Mesendoderm (in vitro differentiated cells): ENCODE measurements at regions not wholly inside any gene's neighbourhood (a gene's known extent, or its start where the extent isn't known, plus 50 kb on each side); places are given as distances from the start of the nearest gene placed in this dataset.

Experiments used
- DNase-seq: peaks from one replicate; pipeline ENCODE4 v3.0.0; 2013
- H2AK5ac ChIP-seq: 2 replicates; pipeline ENCODE4 v1.6.1; 2013; ENCODE audit warnings: low read length, inconsistent platforms
- H2BK120ac ChIP-seq: 2 replicates; pipeline ENCODE4 v1.6.1; 2013; ENCODE audit warnings: low read depth, mild to moderate bottlenecking, low read length, moderate library complexity, mixed read lengths
- H2BK15ac ChIP-seq: replicated peaks from 2 replicates; pipeline ENCODE4 v1.6.1; 2013; ENCODE audit warnings: low read depth, mild to moderate bottlenecking, moderate library complexity
- H2BK5ac ChIP-seq: 2 replicates; pipeline ENCODE4 v1.6.1; 2013; ENCODE audit warnings: low read length, inconsistent platforms
- H3K18ac ChIP-seq: 2 replicates; pipeline ENCODE4 v1.6.1; 2013; ENCODE audit warnings: mild to moderate bottlenecking, low read length, mixed read lengths
- H3K23ac ChIP-seq: one replicate; pipeline ENCODE4 v1.6.1; 2013; ENCODE audit warnings: low read length
- H3K27ac ChIP-seq: 2 replicates; pipeline ENCODE4 v1.5.1; 2013; ENCODE audit warnings: low read depth, mild to moderate bottlenecking, inconsistent platforms, low read length, moderate library complexity
- H3K27me3 ChIP-seq: 2 replicates; pipeline ENCODE4 v1.6.1; 2013; ENCODE audit warnings: low read length, control low read depth, mild to moderate bottlenecking, inconsistent platforms; ENCODE audit not compliant: insufficient read depth, poor library complexity
- H3K36me3 ChIP-seq: 2 replicates; pipeline ENCODE4 v1.6.1; 2013; ENCODE audit warnings: low read length, inconsistent platforms; ENCODE audit not compliant: control insufficient read depth, insufficient read depth
- H3K4ac ChIP-seq: one replicate; pipeline ENCODE4 v1.6.1; 2013; ENCODE audit warnings: low read depth, mild to moderate bottlenecking, low read length, moderate library complexity
- H3K4me1 ChIP-seq: 2 replicates; pipeline ENCODE4 v1.6.1; 2013; ENCODE audit warnings: low read depth, low read length, inconsistent platforms; ENCODE audit not compliant: control insufficient read depth
- H3K4me2 ChIP-seq: 2 replicates; pipeline ENCODE4 v1.6.1; 2013; ENCODE audit warnings: low read length
- H3K4me3 ChIP-seq: 2 replicates; pipeline ENCODE4 v1.5.1; 2013; ENCODE audit warnings: mild to moderate bottlenecking, low read length
- H3K56ac ChIP-seq: one replicate; pipeline ENCODE4 v1.6.1; 2013; ENCODE audit warnings: low read length
- H3K79me1 ChIP-seq: 2 replicates; pipeline ENCODE4 v1.6.1; 2013; ENCODE audit warnings: low read length, inconsistent platforms
- H3K79me2 ChIP-seq: 2 replicates; pipeline ENCODE4 v1.6.1; 2013; ENCODE audit warnings: mild to moderate bottlenecking, low read length; ENCODE audit not compliant: control insufficient read depth, insufficient read depth
- H3K9ac ChIP-seq: 2 replicates; pipeline ENCODE4 v1.6.1; 2013; ENCODE audit warnings: low read length, inconsistent platforms
- H4K5ac ChIP-seq: one replicate; pipeline ENCODE4 v1.6.1; 2013; ENCODE audit warnings: low read length
- H4K8ac ChIP-seq: one replicate; pipeline ENCODE4 v1.6.1; 2013; ENCODE audit warnings: low read depth, mild to moderate bottlenecking, control low read depth, low read length, moderate library complexity
- WGBS: extraction: QIAGEN DNeasy Blood & Tissue Kit; methylation state at CpG from one replicate; pipeline ENCODE4 v1.1.7; 2013; ENCODE audit warnings: low lambda C conversion rate, missing lambda C conversion rate; ENCODE audit not compliant: insufficient coverage; ENCODE audit errors: extremely low coverage; 5-methylcytosine and 5-hydroxymethylcytosine counted together

- WGBS, result no CpG with 5 or more reads among the region's 11 CpGs
- H2BK15ac ChIP-seq, result no peak overlapping the region
These were observed 111.9 kb downstream of the NGF start for GRCh38 chr1:115225993-115226685.

DNA sequence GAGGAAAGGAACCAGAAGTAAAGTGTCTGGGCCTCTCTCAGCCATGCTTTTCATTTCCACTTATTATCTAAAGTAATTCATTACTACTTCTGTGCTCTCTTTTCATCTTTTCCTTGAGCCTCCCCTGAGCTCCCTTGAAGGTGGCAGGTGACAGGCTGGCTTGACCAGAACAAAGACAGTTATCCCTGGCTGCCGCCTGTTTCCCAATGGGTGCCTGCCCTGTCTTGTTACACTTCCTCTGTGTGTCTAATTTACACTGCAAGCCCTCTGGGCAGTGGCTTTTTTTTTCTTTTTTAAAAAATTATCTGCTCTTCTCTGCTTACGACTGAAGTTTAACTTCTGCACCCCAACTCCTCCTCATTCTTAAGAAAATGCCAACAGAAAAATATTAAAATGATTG, 113.4 kb downstream of the NGF start:
- H3K9ac ChIP-seq, result no peak overlapping the region
- no peak overlapping the region for H2BK120ac ChIP-seq
- no peak overlapping the region for H2AK5ac ChIP-seq
- no peak for DNase-seq
- no peaks in the 10 kb centered on the region for H3K79me2 ChIP-seq
- no peaks in the 10 kb centered on the region for H3K27me3 ChIP-seq
- H3K4me2 ChIP-seq, result no peak overlapping the region
- H3K4me1 ChIP-seq, result peaks cover 11% of the 10 kb centered on the region
- H2BK15ac ChIP-seq, result no peak overlapping the region
- no peak overlapping the region for H3K56ac ChIP-seq
- H4K8ac ChIP-seq, result no peak overlapping the region
- H3K4me3 ChIP-seq, result no peak overlapping the region
- H3K18ac ChIP-seq, result no peak overlapping the region
- no peak overlapping the region for H3K23ac ChIP-seq
- no peak overlapping the region for H2BK5ac ChIP-seq
- H4K5ac ChIP-seq, result no peak overlapping the region
- no peak overlapping the region for H3K27ac ChIP-seq
- H3K79me1 ChIP-seq, result no peaks in the 10 kb centered on the region
- no CpG with 5 or more reads among the region's 2 CpGs for WGBS
- H3K4ac ChIP-seq, result no peak overlapping the region
- no peaks in the 10 kb centered on the region for H3K36me3 ChIP-seq

More at GRCh38 chr1:115225993-115226685, 111.9 kb downstream of the NGF start:
- H4K8ac ChIP-seq, result no peak overlapping the region
- no peaks in the 10 kb centered on the region for H3K79me1 ChIP-seq
- no peak overlapping the region for H3K4me2 ChIP-seq
- no peaks in the 10 kb centered on the region for H3K79me2 ChIP-seq
- H3K23ac ChIP-seq, result no peak overlapping the region
- no peak overlapping the region for H3K56ac ChIP-seq
- no peak for DNase-seq
- no peaks in the 10 kb centered on the region for H3K27me3 ChIP-seq
- no peak overlapping the region for H3K18ac ChIP-seq
- no peak overlapping the region for H3K9ac ChIP-seq
- H3K27ac ChIP-seq, result no peak overlapping the region
- no peak overlapping the region for H2AK5ac ChIP-seq
- H3K4me3 ChIP-seq, result no peak overlapping the region
- no peaks in the 10 kb centered on the region for H3K4me1 ChIP-seq
- H3K36me3 ChIP-seq, result no peaks in the 10 kb centered on the region
- H3K4ac ChIP-seq, result no peak overlapping the region
- no peak overlapping the region for H2BK5ac ChIP-seq
- no peak overlapping the region for H2BK120ac ChIP-seq
- no peak overlapping the region for H4K5ac ChIP-seq

DNA sequence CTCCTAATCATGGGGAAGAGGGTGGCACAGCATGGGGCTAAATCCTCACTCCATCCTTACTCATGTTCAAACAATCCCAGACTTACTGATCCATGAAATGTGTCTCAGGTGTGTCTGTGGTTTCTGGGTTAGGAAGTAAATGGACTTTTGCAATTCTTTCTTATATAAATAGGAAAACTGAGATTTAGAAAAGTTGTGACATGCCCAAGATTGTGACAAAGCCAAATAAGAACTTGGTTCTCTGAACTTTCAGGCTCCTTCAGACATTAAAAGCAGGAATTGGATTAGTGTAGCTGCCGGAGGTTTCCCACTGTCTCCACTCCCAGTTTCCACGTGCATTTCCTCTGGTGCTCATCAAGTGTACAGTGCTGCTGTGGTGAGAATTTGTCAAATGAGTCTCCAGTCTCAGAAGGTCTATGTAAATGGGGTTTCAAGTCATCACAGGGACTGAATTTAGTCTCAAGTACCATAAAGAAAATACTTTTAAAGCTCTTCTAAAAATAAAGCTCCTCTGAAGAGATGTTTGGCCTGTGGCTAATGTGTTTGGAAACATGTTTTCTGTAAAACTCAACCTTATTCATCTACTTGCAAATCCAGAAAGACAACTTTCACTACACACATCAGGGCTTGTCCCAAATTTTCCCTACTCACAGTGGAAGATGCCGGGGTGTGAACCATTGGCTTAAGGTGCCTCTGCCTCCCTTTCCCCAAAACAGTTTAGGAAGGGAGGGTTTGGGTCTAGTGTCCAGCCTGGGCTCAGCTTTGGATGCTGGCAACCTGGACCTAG, 115.2 kb downstream of the NGF start:
- Histone ChIP-seq H3K27ac (no peak overlapping the region), H3K4me3 (no peak overlapping the region), H3K4me2 (no peak overlapping the region), H3K27me3 (no peaks in the 10 kb centered on the region), H3K79me2 (no peaks in the 10 kb centered on the region), H3K18ac (no peak overlapping the region), H2AK5ac (no peak overlapping the region), H3K23ac (no peak overlapping the region), H3K4me1 (peaks cover 11% of the 10 kb centered on the region), H2BK15ac (no peak overlapping the region), H3K4ac (no peak overlapping the region), H4K8ac (no peak overlapping the region), H3K79me1 (no peaks in the 10 kb centered on the region), H2BK5ac (no peak overlapping the region), H3K56ac (no peak overlapping the region), H3K36me3 (no peaks in the 10 kb centered on the region), H2BK120ac (no peak overlapping the region), H4K5ac (no peak overlapping the region), H3K9ac (no peak overlapping the region)
- DNase-seq, result no peak
- no CpG with 5 or more reads among the region's 3 CpGs for WGBS

GRCh38 chr1:115220340-115221270, 117.4 kb downstream of the NGF start:
- Histone ChIP-seq H3K4me1 (peaks cover 11% of the 10 kb centered on the region), H3K27me3 (no peaks in the 10 kb centered on the region), H3K79me1 (no peaks in the 10 kb centered on the region), H3K56ac (peak overlapping the region; percentile 47), H3K4ac (no peak overlapping the region), H3K4me2 (no peak overlapping the region), H4K5ac (no peak overlapping the region), H3K36me3 (no peaks in the 10 kb centered on the region), H3K18ac (no peak overlapping the region), H2AK5ac (no peak overlapping the region), H3K9ac (no peak overlapping the region), H2BK5ac (no peak overlapping the region), H3K79me2 (no peaks in the 10 kb centered on the region), H3K4me3 (no peak overlapping the region), H4K8ac (no peak overlapping the region), H2BK120ac (no peak overlapping the region), H3K27ac (no peak overlapping the region), H3K23ac (no peak overlapping the region), H2BK15ac (no peak overlapping the region)
- peak; percentile 35 for DNase-seq
- WGBS, result no CpG with 5 or more reads among the region's 17 CpGs

GRCh38 chr1:115219927-115220326, 118.1 kb downstream of the NGF start:
- Histone ChIP-seq H4K5ac (no peak overlapping the region), H3K9ac (no peak overlapping the region), H2BK15ac (no peak overlapping the region), H3K27ac (no peak overlapping the region), H2BK120ac (no peak overlapping the region), H3K36me3 (no peaks in the 10 kb centered on the region), H4K8ac (no peak overlapping the region), H3K4me3 (no peak overlapping the region), H3K4ac (no peak overlapping the region), H3K23ac (no peak overlapping the region), H3K27me3 (no peaks in the 10 kb centered on the region), H3K56ac (no peak overlapping the region), H3K79me2 (no peaks in the 10 kb centered on the region), H3K79me1 (no peaks in the 10 kb centered on the region), H3K4me1 (peaks cover 11% of the 10 kb centered on the region), H3K18ac (no peak overlapping the region), H2AK5ac (no peak overlapping the region), H2BK5ac (no peak overlapping the region), H3K4me2 (no peak overlapping the region)
- DNase-seq, result no peak
- no CpG with 5 or more reads among the region's 6 CpGs for WGBS
